ENCODE measurements at regions not wholly inside any gene's neighbourhood (a gene's known extent, or its start where the extent isn't known, plus 50 kb on each side); places are given as distances from the start of the nearest gene placed in this dataset.
A peak's percentile ranks its signal among the peaks of the same experiment; 100 is the strongest.

- no peak for DNase-seq (ENCODE audit: low read depth, low spot score)
Observed at GRCh38 chr3:14590569-14590968, 50.4 kb upstream of the GRIP2 start.

- DNase-seq (ENCODE audit: low read depth, low spot score): no peak
Observed at GRCh38 chr3:14592390-14592789, 52.2 kb upstream of the GRIP2 start.

GRCh38 chr3:14592836-14593235 is 52.7 kb upstream of the GRIP2 start:
- DNase-seq (ENCODE audit: low read depth, low spot score): no peak

- no peak for DNase-seq (ENCODE audit: low read depth, low spot score)
Observed at GRCh38 chr3:14594234-14594633, 54.1 kb upstream of the GRIP2 start.

GRCh38 chr3:14595561-14595960 is 55.4 kb upstream of the GRIP2 start:
- no peak for DNase-seq (ENCODE audit: low read depth, low spot score)

- no peak for DNase-seq (ENCODE audit: low read depth, low spot score)
Observed at GRCh38 chr3:14597266-14597665, 54.3 kb upstream of the CCDC174 start.

- peak; percentile 72 for DNase-seq (ENCODE audit: low read depth, low spot score)
Observed at GRCh38 chr3:14598143-14598569, 53.4 kb upstream of the CCDC174 start.

- no peak for DNase-seq (ENCODE audit: low read depth, low spot score)
Observed at GRCh38 chr3:14599488-14599887, 52.1 kb upstream of the CCDC174 start.

GRCh38 chr3:14600075-14600474 is 51.5 kb upstream of the CCDC174 start:
- no peak for DNase-seq (ENCODE audit: low read depth, low spot score)

GRCh38 chr3:14600856-14601610 is 50.5 kb upstream of the CCDC174 start:
- no peak for DNase-seq (ENCODE audit: low read depth, low spot score)

- DNase-seq (ENCODE audit: low read depth, low spot score): no peak
Observed at GRCh38 chr3:14601692-14602005, 49.9 kb upstream of the CCDC174 start.

All from ELF-1 (cell line).